Mesendoderm (in vitro differentiated cells): ENCODE measurements at regions not wholly inside any gene's neighbourhood (a gene's known extent, or its start where the extent isn't known, plus 50 kb on each side); places are given as distances from the start of the nearest gene placed in this dataset.
"Not testable (repeated sequence)": the region's sequence is repeated elsewhere in the genome, so short reads cannot be mapped to it uniquely, and the experiment has no call there.

Experiments used
- DNase-seq: peaks from one replicate; pipeline ENCODE4 v3.0.0; 2013
- H2AK5ac ChIP-seq: 2 replicates; pipeline ENCODE4 v1.6.1; 2013; ENCODE audit warnings: low read length, inconsistent platforms
- H2BK120ac ChIP-seq: 2 replicates; pipeline ENCODE4 v1.6.1; 2013; ENCODE audit warnings: low read depth, mild to moderate bottlenecking, low read length, moderate library complexity, mixed read lengths
- H2BK15ac ChIP-seq: replicated peaks from 2 replicates; pipeline ENCODE4 v1.6.1; 2013; ENCODE audit warnings: low read depth, mild to moderate bottlenecking, moderate library complexity
- H2BK5ac ChIP-seq: 2 replicates; pipeline ENCODE4 v1.6.1; 2013; ENCODE audit warnings: low read length, inconsistent platforms
- H3K18ac ChIP-seq: 2 replicates; pipeline ENCODE4 v1.6.1; 2013; ENCODE audit warnings: mild to moderate bottlenecking, low read length, mixed read lengths
- H3K23ac ChIP-seq: one replicate; pipeline ENCODE4 v1.6.1; 2013; ENCODE audit warnings: low read length
- H3K27ac ChIP-seq: 2 replicates; pipeline ENCODE4 v1.5.1; 2013; ENCODE audit warnings: low read depth, mild to moderate bottlenecking, inconsistent platforms, low read length, moderate library complexity
- H3K27me3 ChIP-seq: 2 replicates; pipeline ENCODE4 v1.6.1; 2013; ENCODE audit warnings: low read length, control low read depth, mild to moderate bottlenecking, inconsistent platforms; ENCODE audit not compliant: insufficient read depth, poor library complexity
- H3K36me3 ChIP-seq: 2 replicates; pipeline ENCODE4 v1.6.1; 2013; ENCODE audit warnings: low read length, inconsistent platforms; ENCODE audit not compliant: control insufficient read depth, insufficient read depth
- H3K4ac ChIP-seq: one replicate; pipeline ENCODE4 v1.6.1; 2013; ENCODE audit warnings: low read depth, mild to moderate bottlenecking, low read length, moderate library complexity
- H3K4me1 ChIP-seq: 2 replicates; pipeline ENCODE4 v1.6.1; 2013; ENCODE audit warnings: low read depth, low read length, inconsistent platforms; ENCODE audit not compliant: control insufficient read depth
- H3K4me2 ChIP-seq: 2 replicates; pipeline ENCODE4 v1.6.1; 2013; ENCODE audit warnings: low read length
- H3K4me3 ChIP-seq: 2 replicates; pipeline ENCODE4 v1.5.1; 2013; ENCODE audit warnings: mild to moderate bottlenecking, low read length
- H3K56ac ChIP-seq: one replicate; pipeline ENCODE4 v1.6.1; 2013; ENCODE audit warnings: low read length
- H3K79me1 ChIP-seq: 2 replicates; pipeline ENCODE4 v1.6.1; 2013; ENCODE audit warnings: low read length, inconsistent platforms
- H3K79me2 ChIP-seq: 2 replicates; pipeline ENCODE4 v1.6.1; 2013; ENCODE audit warnings: mild to moderate bottlenecking, low read length; ENCODE audit not compliant: control insufficient read depth, insufficient read depth
- H3K9ac ChIP-seq: 2 replicates; pipeline ENCODE4 v1.6.1; 2013; ENCODE audit warnings: low read length, inconsistent platforms
- H4K5ac ChIP-seq: one replicate; pipeline ENCODE4 v1.6.1; 2013; ENCODE audit warnings: low read length
- H4K8ac ChIP-seq: one replicate; pipeline ENCODE4 v1.6.1; 2013; ENCODE audit warnings: low read depth, mild to moderate bottlenecking, control low read depth, low read length, moderate library complexity
- WGBS: extraction: QIAGEN DNeasy Blood & Tissue Kit; methylation state at CpG from one replicate; pipeline ENCODE4 v1.1.7; 2013; ENCODE audit warnings: low lambda C conversion rate, missing lambda C conversion rate; ENCODE audit not compliant: insufficient coverage; ENCODE audit errors: extremely low coverage; 5-methylcytosine and 5-hydroxymethylcytosine counted together

DNA sequence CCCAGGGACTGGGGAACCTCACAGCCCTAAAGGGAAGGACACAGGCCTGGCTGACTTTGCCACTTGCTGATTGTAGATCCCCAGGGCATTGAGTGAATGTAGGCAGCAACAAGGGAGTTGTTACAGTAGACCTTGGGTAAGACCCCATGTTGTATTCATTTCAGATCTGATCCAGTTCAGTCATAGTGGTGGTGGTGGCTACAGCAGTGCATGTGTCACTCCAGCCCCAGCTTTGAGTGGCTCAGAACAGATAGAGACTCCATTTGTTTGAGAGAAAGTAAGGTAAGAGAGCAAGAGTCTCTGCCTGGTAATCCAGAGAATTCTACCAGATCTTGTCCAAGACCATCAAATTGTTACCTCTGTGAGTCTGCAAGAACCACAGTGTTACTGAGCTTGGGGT lies 278.7 kb upstream of the SATB1 start:
- no peaks in the 10 kb centered on the region for H3K79me1 ChIP-seq
- H3K36me3 ChIP-seq: no peaks in the 10 kb centered on the region
- H3K27me3 ChIP-seq: no peaks in the 10 kb centered on the region
- H3K4ac ChIP-seq: no peak overlapping the region
- no peak overlapping the region for H3K56ac ChIP-seq
- no peak overlapping the region for H3K4me2 ChIP-seq
- H2BK120ac ChIP-seq: no peak overlapping the region
- no peak overlapping the region for H3K27ac ChIP-seq
- no peak overlapping the region for H2AK5ac ChIP-seq
- no peak overlapping the region for H2BK15ac ChIP-seq
- H3K4me1 ChIP-seq: no peaks in the 10 kb centered on the region
- DNase-seq: no peak
- H3K23ac ChIP-seq: no peak overlapping the region
- H2BK5ac ChIP-seq: no peak overlapping the region
- H3K9ac ChIP-seq: no peak overlapping the region
- H4K8ac ChIP-seq: no peak overlapping the region
- no peak overlapping the region for H3K4me3 ChIP-seq
- no peaks in the 10 kb centered on the region for H3K79me2 ChIP-seq
- H4K5ac ChIP-seq: no peak overlapping the region
- no peak overlapping the region for H3K18ac ChIP-seq

DNA sequence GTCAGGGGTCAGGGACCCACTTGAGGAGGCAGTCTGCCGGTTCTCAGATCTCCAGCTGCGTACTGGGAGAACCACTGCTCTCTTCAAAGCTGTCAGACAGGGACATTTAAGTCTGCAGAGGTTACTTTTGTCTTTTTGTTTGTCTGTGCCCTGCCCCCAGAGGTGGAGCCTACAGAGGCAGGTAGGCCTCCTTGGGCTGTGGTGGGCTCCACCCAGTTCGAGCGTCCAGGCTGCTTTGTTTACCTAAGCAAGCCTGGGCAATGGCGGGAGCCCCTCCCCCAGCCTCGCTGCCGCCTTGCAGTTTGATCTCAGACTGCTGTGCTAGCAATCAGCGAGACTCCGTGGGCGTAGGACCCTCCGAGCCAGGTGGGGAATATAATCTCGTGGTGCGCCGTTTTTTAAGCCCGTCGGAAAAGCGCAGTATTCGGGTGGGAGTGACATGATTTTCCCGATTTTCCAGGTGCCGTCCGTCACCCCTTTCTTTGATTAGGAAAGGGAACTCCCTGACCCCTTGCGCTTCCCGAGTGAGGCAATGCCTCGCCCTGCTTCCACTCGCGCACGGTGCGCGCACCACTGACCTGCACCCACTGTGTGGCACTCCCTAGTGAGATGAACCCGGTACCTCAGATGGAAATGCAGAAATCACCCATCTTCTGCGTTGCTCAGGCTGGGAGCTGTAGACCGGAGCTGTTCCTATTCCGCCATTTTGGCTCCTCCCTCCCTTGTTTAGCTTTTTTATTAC lies 268.6 kb upstream of the SATB1 start:
- H2BK120ac ChIP-seq, H3K56ac ChIP-seq, H3K4ac ChIP-seq, H3K27ac ChIP-seq, H2AK5ac ChIP-seq, H3K23ac ChIP-seq, H3K4me3 ChIP-seq, H2BK5ac ChIP-seq, H3K79me2 ChIP-seq, H3K4me2 ChIP-seq, H3K79me1 ChIP-seq, H2BK15ac ChIP-seq, H4K5ac ChIP-seq, H3K18ac ChIP-seq, H3K36me3 ChIP-seq, DNase-seq, H3K27me3 ChIP-seq, H3K4me1 ChIP-seq, H4K8ac ChIP-seq, H3K9ac ChIP-seq: not testable (repeated sequence)
- no CpG with 5 or more reads among the region's 33 CpGs for WGBS

DNA sequence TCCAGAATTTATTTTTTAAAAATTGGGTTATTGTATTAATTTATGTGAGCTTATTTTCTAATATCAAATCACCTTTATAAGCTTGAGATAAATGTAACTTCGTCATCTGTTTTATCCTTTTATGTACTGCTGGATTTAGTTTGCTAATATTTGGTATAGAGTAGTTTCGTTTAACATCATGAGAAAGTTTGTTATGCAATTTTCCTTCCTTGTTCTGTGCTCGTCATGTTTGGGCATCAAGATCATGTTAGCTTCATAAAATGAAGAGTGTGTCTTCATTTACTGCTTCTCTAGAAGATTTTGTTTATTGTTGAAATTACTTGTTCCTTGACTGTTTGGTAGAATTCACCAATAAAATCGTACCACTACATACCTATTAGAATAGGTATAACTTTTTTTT lies 262.1 kb upstream of the SATB1 start:
- Histone ChIP-seq H3K79me1 (no peaks in the 10 kb centered on the region), H3K79me2 (no peaks in the 10 kb centered on the region), H3K9ac (no peak overlapping the region), H2BK120ac (no peak overlapping the region), H3K23ac (no peak overlapping the region), H4K5ac (no peak overlapping the region), H2BK5ac (no peak overlapping the region), H3K36me3 (no peaks in the 10 kb centered on the region), H2BK15ac (no peak overlapping the region), H3K4me1 (no peaks in the 10 kb centered on the region), H4K8ac (no peak overlapping the region), H3K4ac (no peak overlapping the region), H3K56ac (no peak overlapping the region), H3K27ac (no peak overlapping the region), H3K18ac (no peak overlapping the region), H2AK5ac (no peak overlapping the region), H3K4me2 (no peak overlapping the region), H3K4me3 (no peak overlapping the region), H3K27me3 (no peaks in the 10 kb centered on the region)
- WGBS: no CpG with 5 or more reads among the region's 4 CpGs
- DNase-seq: no peak

DNA sequence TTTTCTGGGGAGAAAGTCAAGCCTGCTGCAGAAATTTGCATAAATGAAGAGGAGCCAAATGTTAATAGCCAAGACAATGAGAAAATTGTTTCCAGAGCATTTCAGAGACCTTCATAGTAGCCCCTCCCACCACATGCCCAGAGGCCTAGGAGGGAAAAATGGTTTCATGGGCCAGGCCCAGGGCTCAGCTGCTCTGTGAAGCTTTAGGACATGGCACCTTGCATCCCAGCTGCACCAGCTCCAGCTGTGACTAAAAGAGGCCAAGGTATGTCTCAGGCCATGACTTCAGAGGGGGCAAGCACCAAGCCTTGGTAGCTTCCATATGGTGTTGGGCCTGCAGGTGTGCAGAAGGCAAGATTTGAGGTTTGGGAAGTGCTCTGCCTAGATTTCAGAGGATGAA lies 258.8 kb upstream of the SATB1 start:
- Histone ChIP-seq H2BK5ac (no peak overlapping the region), H4K8ac (no peak overlapping the region), H3K56ac (no peak overlapping the region), H3K4me1 (no peaks in the 10 kb centered on the region), H3K23ac (no peak overlapping the region), H3K4me2 (no peak overlapping the region), H2BK120ac (no peak overlapping the region), H2BK15ac (no peak overlapping the region), H3K27me3 (no peaks in the 10 kb centered on the region), H3K4ac (no peak overlapping the region), H3K9ac (no peak overlapping the region), H3K79me2 (no peaks in the 10 kb centered on the region), H3K36me3 (no peaks in the 10 kb centered on the region), H3K27ac (no peak overlapping the region), H3K18ac (no peak overlapping the region), H4K5ac (no peak overlapping the region), H3K79me1 (no peaks in the 10 kb centered on the region), H2AK5ac (no peak overlapping the region), H3K4me3 (no peak overlapping the region)
- DNase-seq: no peak

DNA sequence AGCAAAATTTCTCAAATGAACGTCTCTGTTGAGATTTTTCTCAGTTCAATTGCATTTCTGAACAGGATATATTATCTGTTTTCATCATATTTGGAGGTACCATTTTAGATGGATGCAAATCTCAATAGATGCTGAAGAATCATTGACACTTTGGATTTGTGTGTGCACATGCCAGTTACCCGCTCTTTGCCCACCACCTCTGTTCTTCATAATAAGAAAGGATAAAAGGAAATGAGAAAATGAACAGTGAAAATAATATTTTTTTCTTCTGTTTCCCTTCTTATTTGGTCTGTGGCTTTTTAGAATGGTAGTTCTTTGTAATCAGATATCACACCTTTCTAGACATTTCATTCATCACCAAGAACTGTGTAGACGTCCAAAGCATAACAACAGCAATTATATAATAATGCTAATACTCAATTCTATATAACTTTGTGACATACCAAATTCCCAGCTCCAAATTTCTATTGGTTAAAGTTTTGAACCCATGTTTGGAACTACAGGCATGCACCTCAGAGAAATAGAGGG lies 256.7 kb upstream of the SATB1 start:
- WGBS: no CpG with 5 or more reads among the region's 3 CpGs
- Histone ChIP-seq H3K4me3 (no peak overlapping the region), H3K18ac (no peak overlapping the region)

DNA sequence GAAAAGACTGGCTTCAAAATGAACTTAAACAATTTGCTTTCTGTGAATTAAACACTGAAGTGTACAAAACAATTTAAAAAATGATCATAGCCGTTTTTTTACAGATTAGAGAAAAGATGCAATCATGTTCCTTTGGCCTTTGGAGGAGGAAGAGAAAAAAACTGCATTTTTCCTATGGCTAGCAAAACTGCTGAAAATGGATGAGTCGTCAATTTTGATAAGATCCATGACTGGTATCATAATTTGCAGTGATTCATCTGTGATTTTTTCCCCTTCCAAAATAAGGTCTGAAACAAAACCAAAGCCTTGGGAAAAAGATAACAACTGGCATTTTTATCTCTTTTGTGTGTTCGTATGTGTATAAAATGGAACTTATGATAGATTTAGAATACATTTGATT lies 255.6 kb upstream of the SATB1 start:
- Histone ChIP-seq H3K79me2 (no peaks in the 10 kb centered on the region), H3K56ac (no peak overlapping the region), H3K23ac (no peak overlapping the region), H3K4ac (no peak overlapping the region), H3K18ac (no peak overlapping the region), H3K4me3 (no peak overlapping the region), H3K27me3 (no peaks in the 10 kb centered on the region), H3K36me3 (no peaks in the 10 kb centered on the region), H2BK120ac (no peak overlapping the region), H4K8ac (no peak overlapping the region), H3K4me2 (no peak overlapping the region), H3K4me1 (no peaks in the 10 kb centered on the region), H2BK5ac (no peak overlapping the region), H2BK15ac (no peak overlapping the region), H2AK5ac (no peak overlapping the region), H3K27ac (no peak overlapping the region), H3K9ac (no peak overlapping the region), H4K5ac (no peak overlapping the region), H3K79me1 (no peaks in the 10 kb centered on the region)
- DNase-seq: no peak
- no CpG with 5 or more reads among the region's 3 CpGs for WGBS

More for the DNA sequence above, 256.7 kb upstream of the SATB1 start:
- Histone ChIP-seq H3K27ac (no peak overlapping the region), H3K9ac (no peak overlapping the region), H3K56ac (no peak overlapping the region), H4K5ac (no peak overlapping the region), H4K8ac (no peak overlapping the region), H3K79me2 (no peaks in the 10 kb centered on the region), H2BK15ac (no peak overlapping the region), H3K4me2 (no peak overlapping the region), H3K4ac (no peak overlapping the region), H2BK5ac (no peak overlapping the region), H3K36me3 (no peaks in the 10 kb centered on the region), H3K4me1 (no peaks in the 10 kb centered on the region), H3K79me1 (no peaks in the 10 kb centered on the region), H3K27me3 (no peaks in the 10 kb centered on the region), H2BK120ac (no peak overlapping the region), H3K23ac (no peak overlapping the region), H2AK5ac (no peak overlapping the region)
- DNase-seq: no peak
